Heart right ventricle (tissue), 16 donors: ENCODE measurements at regions not wholly inside any gene's neighbourhood (a gene's known extent, or its start where the extent isn't known, plus 50 kb on each side); places are given as distances from the start of the nearest gene placed in this dataset.
"Not testable (repeated sequence)": the region's sequence is repeated elsewhere in the genome, so short reads cannot be mapped to it uniquely, and the experiment has no call there.

ENCODE experiments used
- ATAC-seq, 8 donors: fragments of 200-7000 bp; cut with Tn5 transposase; one replicate each; pipeline ENCODE4 v1.9.1; 2020; ENCODE audit warnings: mild to moderate bottlenecking in 8 of 8, moderate library complexity in 8 of 8, moderate number of reproducible peaks in 1 of 8
- DNase-seq, 2 donors: peaks; one replicate each; pipeline ENCODE4 v3.0.0-alpha.2; 2020
- H3K27ac ChIP-seq, 10 donors: fragments of 200-600 bp; sonication (generic) in 2 of 10; one replicate each; pipeline versions ENCODE4 v1.5.0 to v1.8.0; 2020 to 2022; ENCODE audit warnings: mild to moderate bottlenecking in 3 of 10
- H3K27me3 ChIP-seq, 7 donors: fragments of 200-600 bp; one replicate each; pipeline ENCODE4 v1.8.0; 2021 to 2022; ENCODE audit warnings: mild to moderate bottlenecking in 2 of 7
- H3K36me3 ChIP-seq, 9 donors: fragments of 200-600 bp; sonication (generic) in 1 of 9; one replicate each; pipeline versions ENCODE4 v1.5.0 to v1.8.0; 2020 to 2022; ENCODE audit warnings: mild to moderate bottlenecking in 2 of 9
- H3K4me1 ChIP-seq, 9 donors: fragments of 200-600 bp; sonication (generic) in 1 of 9; one replicate each; pipeline versions ENCODE4 v1.5.0 to v1.8.0; 2020 to 2022; ENCODE audit warnings: mild to moderate bottlenecking in 4 of 9
- H3K4me3 ChIP-seq, 10 donors: fragments of 200-600 bp; sonication (generic) in 2 of 10; one replicate each; pipeline versions ENCODE4 v1.5.0 to v1.8.0; 2020 to 2022; ENCODE audit warnings: mild to moderate bottlenecking in 7 of 10, moderate library complexity in 2 of 10
- H3K9me3 ChIP-seq, 11 donors: fragments of 200-600 bp in 10 of 11; sonication (generic) in 2 of 11; one replicate each; pipeline versions ENCODE4 v1.5.0 to v1.8.0; 2013 to 2022; ENCODE audit warnings: mild to moderate bottlenecking in 2 of 11, control low read depth in 1 of 11, moderate library complexity in 1 of 11
- CTCF ChIP-seq, 9 donors: fragments of 200-600 bp; sonication (generic) in 2 of 9; IDR thresholded peaks; one replicate each; pipeline versions ENCODE4 v1.5.0 to v1.8.0; 2021 to 2022; ENCODE audit warnings: antibody characterized with exemption in 9 of 9, mild to moderate bottlenecking in 5 of 9, moderate library complexity in 1 of 9
- WGBS, 2 donors: extraction: QIAGEN DNeasy Blood & Tissue Kit; methylation state at CpG; one replicate each; pipeline ENCODE4 v1.1.7; 2013; ENCODE audit warnings: inconsistent platforms in 1 of 2; 5-methylcytosine and 5-hydroxymethylcytosine counted together
- intact Hi-C, 10 donors: fragments of 100-400 bp; cut with DNase I; formaldehyde crosslinking; loops; one replicate each; pipeline versions ENCODE4 v1.11.1 to v1.14.2; 2022
- donor health status: Arrhythmogenic right ventricular cardiomyopathy.
- donor health status: ischemic (EF 13 %, LVEDD 7.1; RV severe dilation, severe dysfunction).
- donor health status: healthy with polysubstance abuse.
- donor health status: DM: no; HTN: yes; CAD: no.
- donor health status: DM: no; HTN: no; CAD: no.
- donor health status: ischemic (EF 25% LVEDD 6.9; RV normal size, moderate dysfunction).
- donor health status: ischemic (EF 25% LVEDD 5.7; RV mildly dilated, moderate dysfunction).
- donor health status: healthy.
- donor health status: DM: yes; HTN: yes; CAD: no.
- donor health status: Ischemic cardiomyopathy.
- donor health status: ischemic (EF 35%, LVEDD 5.7; RV mildly dilated, moderate dysfunction).
- donor health status: nonischemic (EF 11% LVEDD 7.7; RV severe dilation, severe dysfunction).
- donor health status: DM: yes; HTN: yes; CAD: no.
- donor health status: PGD.
- donor health status: ischemic (EF 29% LVEDD 5.4; RV normal size, mild dysfunction).
- donor health status: nonischemic (EF 23%, LVEDD 6.1; RV moderate dilation, normal function).

GRCh38 chr6:97775012-97775411 is 492.0 kb upstream of the MMS22L start:
- ATAC-seq (no peak), DNase-seq (no peak)

GRCh38 chr6:97778290-97779038 is 495.4 kb upstream of the MMS22L start:
- intact Hi-C loops: no loop called here
- ATAC-seq (no peak), DNase-seq (no peak)
- TF ChIP-seq CTCF (IDR thresholded peaks at IDR 0.05): no peak
- Histone ChIP-seq H3K27ac (no peak overlapping the region), H3K4me1 (no peaks in the 10 kb centered on the region), H3K36me3 (no peaks in the 10 kb centered on the region), H3K27me3 (no peaks in the 10 kb centered on the region), H3K4me3 (no peak overlapping the region), H3K9me3 (no peaks in the 10 kb centered on the region)
- 70 to 71% methylated on average over 5 of the region's 5 CpGs for WGBS, 2 donors

More at GRCh38 chr6:97775012-97775411, 492.0 kb upstream of the MMS22L start:
- Histone ChIP-seq H3K4me1 (no peaks in the 10 kb centered on the region), H3K4me3 (no peak overlapping the region), H3K36me3 (no peaks in the 10 kb centered on the region), H3K27me3 (no peaks in the 10 kb centered on the region), H3K27ac (no peak overlapping the region), H3K9me3 (no peaks in the 10 kb centered on the region)
- no peak for TF ChIP-seq CTCF (IDR thresholded peaks at IDR 0.05)
- intact Hi-C loops: no loop called here
- WGBS, 2 donors: 65 to 66% methylated on average over 5 of the region's 5 CpGs

GRCh38 chr6:97779039-97779766 is 496.2 kb upstream of the MMS22L start:
- H3K4me1 ChIP-seq, H3K4me3 ChIP-seq, intact Hi-C loops, DNase-seq, ATAC-seq, H3K27me3 ChIP-seq, H3K9me3 ChIP-seq, H3K36me3 ChIP-seq, H3K27ac ChIP-seq: not testable (repeated sequence)
- WGBS, 2 donors: 80% methylated on average over 5 of the region's 6 CpGs

GRCh38 chr6:97790926-97791590 is 508.0 kb upstream of the MMS22L start:
- H3K36me3 ChIP-seq: no peaks in the 10 kb centered on the region
- H3K27me3 ChIP-seq: no peaks in the 10 kb centered on the region
- H3K27ac ChIP-seq: no peak overlapping the region
- no peaks in the 10 kb centered on the region for H3K4me1 ChIP-seq
- intact Hi-C loops: no loop called here
- 88% methylated on average over 20 of the region's 20 CpGs for WGBS, 2 donors
- DNase-seq (no peak), ATAC-seq (no peak)
- no peak overlapping the region for H3K4me3 ChIP-seq
- TF ChIP-seq CTCF (IDR thresholded peaks at IDR 0.05): no peak
- H3K9me3 ChIP-seq: peaks cover 0 to 11% (median 0%) of the 10 kb centered on the region in 11 donors
